ENCODE measurements at regions not wholly inside any gene's neighbourhood (a gene's known extent, or its start where the extent isn't known, plus 50 kb on each side); places are given as distances from the start of the nearest gene placed in this dataset.

GRCh38 chr11:109963101-109963500 is 130.1 kb upstream of the ZC3H12C start:
- no peak for TF ChIP-seq GATA3 (IDR thresholded peaks at IDR 0.05; ENCODE audit: low read depth, low read length)
- no peak for TF ChIP-seq GATA2 (IDR thresholded peaks at IDR 0.05; ENCODE audit: low read depth, low read length)

Measured in SH-SY5Y (cell line).